Muscle layer of colon (tissue), 2 donors: ENCODE measurements at regions not wholly inside any gene's neighbourhood (a gene's known extent, or its start where the extent isn't known, plus 50 kb on each side); places are given as distances from the start of the nearest gene placed in this dataset.
A peak's percentile ranks its signal among the peaks of the same experiment; 100 is the strongest.

ENCODE experiments used
- H3K27ac ChIP-seq: one replicate; pipeline ENCODE4 v1.7.0; 2013; ENCODE audit warnings: low read depth, mild to moderate bottlenecking, low read length, moderate library complexity
- H3K27me3 ChIP-seq, 2 donors: one replicate each; pipeline ENCODE4 v1.7.0; 2013; ENCODE audit warnings: low read length in 2 of 2, mild to moderate bottlenecking in 2 of 2; ENCODE audit not compliant: insufficient read depth in 2 of 2, control insufficient read depth in 1 of 2
- H3K36me3 ChIP-seq: one replicate; pipeline ENCODE4 v1.7.0; 2013; ENCODE audit warnings: mild to moderate bottlenecking, low read length; ENCODE audit not compliant: insufficient read depth
- H3K4me1 ChIP-seq: one replicate; pipeline ENCODE4 v1.7.0; 2013; ENCODE audit warnings: mild to moderate bottlenecking, low read length; ENCODE audit not compliant: insufficient read depth
- H3K4me3 ChIP-seq, 2 donors: one replicate each; pipeline ENCODE4 v1.7.0; 2013; ENCODE audit warnings: low read length in 2 of 2, low read depth in 1 of 2, mild to moderate bottlenecking in 1 of 2, moderate library complexity in 1 of 2
- H3K9ac ChIP-seq: one replicate; pipeline ENCODE4 v1.7.0; 2013; ENCODE audit warnings: low read length
- H3K9me3 ChIP-seq: one replicate; pipeline ENCODE4 v1.7.0; 2013; ENCODE audit warnings: mild to moderate bottlenecking, low read length
- donor health status: abdominal sarcoma.
- donor health status: Adenocarcinoma of cecum.

DNA sequence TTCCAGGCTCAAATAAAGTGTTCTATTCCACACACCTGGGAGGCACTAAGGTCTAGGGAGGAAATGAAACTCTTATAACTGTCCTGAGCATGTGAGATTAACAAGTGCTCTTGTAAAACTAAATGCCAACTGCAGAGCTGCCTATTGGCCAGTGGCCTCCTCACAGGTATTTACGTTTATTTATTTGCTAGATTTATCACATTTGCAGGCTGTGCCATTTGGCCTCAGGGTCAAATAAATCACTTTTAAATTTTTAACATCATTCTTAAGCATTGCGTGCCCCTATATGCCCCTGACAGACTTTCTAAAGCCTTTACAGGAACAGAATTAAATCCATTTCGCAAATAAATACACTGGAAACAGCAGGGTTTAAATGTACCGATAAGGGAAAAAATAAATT is 381.8 kb upstream of the NFE2L3 start:
- Histone ChIP-seq H3K27ac (peak overlapping the region; percentile 42), H3K36me3 (no peaks in the 10 kb centered on the region), H3K9me3 (no peaks in the 10 kb centered on the region), H3K9ac (no peak overlapping the region), H3K27me3 (no peaks in the 10 kb centered on the region), H3K4me3 (no peak overlapping the region), H3K4me1 (peaks cover 6% of the 10 kb centered on the region)

DNA sequence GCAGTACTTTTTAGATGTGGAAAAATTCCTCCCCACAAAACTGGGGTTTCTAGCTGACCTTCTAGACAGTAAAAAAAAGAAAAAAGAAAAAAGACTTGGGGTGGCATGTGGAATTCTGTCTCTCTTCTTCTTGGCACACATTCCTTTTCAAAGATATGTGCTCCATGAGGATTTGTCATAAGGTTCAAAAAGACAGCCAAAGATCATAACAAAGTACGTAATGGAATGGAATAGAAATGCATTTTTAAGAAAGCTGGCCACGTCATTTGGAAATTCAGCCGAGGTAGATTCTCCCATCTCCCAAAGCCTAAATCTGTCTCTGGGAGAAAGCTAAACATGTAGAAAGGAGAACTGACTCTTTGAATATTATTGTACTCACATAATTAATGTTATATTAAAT is 381.3 kb upstream of the NFE2L3 start:
- peak overlapping the region; percentile 42 for H3K27ac ChIP-seq

DNA sequence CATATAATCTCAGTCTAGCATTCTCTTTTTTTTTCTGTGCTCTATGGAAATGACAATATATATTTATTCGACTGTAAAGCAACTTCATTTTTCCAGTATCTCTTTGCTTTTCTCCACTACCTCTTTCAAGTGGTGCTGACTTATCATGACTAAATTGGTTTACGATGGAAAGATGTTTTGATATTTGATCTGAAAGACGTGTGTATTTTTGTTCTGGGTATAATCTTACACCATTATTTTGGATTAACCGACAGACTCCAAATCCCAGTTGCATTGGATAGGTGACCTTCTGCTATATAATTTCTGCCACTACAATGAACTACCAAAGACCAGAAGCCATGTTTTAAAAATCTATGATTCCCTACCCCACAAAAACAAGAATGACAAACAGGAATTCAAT is 380.5 kb upstream of the NFE2L3 start:
- Histone ChIP-seq H3K4me1 (peaks cover 14% of the 10 kb centered on the region), H3K27me3 (no peaks in the 10 kb centered on the region), H3K27ac (no peak overlapping the region), H3K9ac (no peak overlapping the region), H3K9me3 (no peaks in the 10 kb centered on the region), H3K4me3 (no peak overlapping the region), H3K36me3 (no peaks in the 10 kb centered on the region)

More for the DNA sequence above, 381.3 kb upstream of the NFE2L3 start:
- H3K4me3 ChIP-seq: no peak overlapping the region
- H3K36me3 ChIP-seq: no peaks in the 10 kb centered on the region
- H3K27me3 ChIP-seq: no peaks in the 10 kb centered on the region
- H3K9ac ChIP-seq: no peak overlapping the region
- H3K9me3 ChIP-seq: no peaks in the 10 kb centered on the region
- peaks cover 6% of the 10 kb centered on the region for H3K4me1 ChIP-seq

DNA sequence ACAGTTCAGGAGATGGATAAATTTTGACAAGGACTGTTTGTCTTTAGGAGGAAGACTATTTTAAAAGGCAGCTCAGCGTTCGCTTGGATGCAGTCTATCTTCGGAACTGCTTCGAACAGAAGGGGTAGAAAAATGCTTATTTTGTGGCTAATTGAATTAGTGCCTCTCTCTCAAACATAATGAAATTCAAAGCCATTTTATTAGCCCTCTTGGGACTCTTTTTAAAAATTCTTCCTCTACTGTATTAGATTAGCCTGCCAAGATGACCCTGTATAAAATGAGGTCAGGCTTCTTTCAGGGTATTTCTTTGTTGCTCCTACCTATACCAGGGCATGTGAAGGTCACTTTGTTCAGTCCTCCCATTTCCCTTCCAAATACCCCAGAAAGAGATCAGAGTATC is 379.2 kb upstream of the NFE2L3 start:
- Histone ChIP-seq H3K27ac (no peak overlapping the region), H3K4me1 (peaks cover 21% of the 10 kb centered on the region), H3K9me3 (no peaks in the 10 kb centered on the region), H3K27me3 (no peaks in the 10 kb centered on the region), H3K36me3 (no peaks in the 10 kb centered on the region), H3K4me3 (no peak overlapping the region), H3K9ac (no peak overlapping the region)

DNA sequence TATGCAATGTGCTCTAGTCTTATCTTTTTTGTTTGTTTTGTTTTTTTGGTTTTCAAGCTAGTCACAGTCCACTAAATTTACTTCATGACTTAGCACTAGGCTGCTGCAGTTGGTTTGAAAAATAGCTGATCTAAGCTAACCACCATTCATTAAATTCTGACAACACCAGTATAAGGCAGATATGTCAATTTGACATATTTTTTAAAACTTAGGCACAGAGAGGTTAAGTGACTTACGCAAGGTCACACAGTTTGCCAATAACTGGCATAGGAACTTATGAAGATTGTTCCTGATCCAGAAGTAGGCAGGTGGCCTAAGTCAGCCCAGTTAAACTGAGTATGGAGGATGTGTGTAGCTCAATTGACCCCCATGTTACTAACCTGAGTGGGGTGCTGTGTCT is 377.3 kb upstream of the NFE2L3 start:
- Histone ChIP-seq H3K4me1 (peaks cover 21% of the 10 kb centered on the region), H3K36me3 (no peaks in the 10 kb centered on the region), H3K9ac (no peak overlapping the region), H3K27ac (no peak overlapping the region), H3K27me3 (no peaks in the 10 kb centered on the region), H3K9me3 (no peaks in the 10 kb centered on the region), H3K4me3 (no peak overlapping the region)

DNA sequence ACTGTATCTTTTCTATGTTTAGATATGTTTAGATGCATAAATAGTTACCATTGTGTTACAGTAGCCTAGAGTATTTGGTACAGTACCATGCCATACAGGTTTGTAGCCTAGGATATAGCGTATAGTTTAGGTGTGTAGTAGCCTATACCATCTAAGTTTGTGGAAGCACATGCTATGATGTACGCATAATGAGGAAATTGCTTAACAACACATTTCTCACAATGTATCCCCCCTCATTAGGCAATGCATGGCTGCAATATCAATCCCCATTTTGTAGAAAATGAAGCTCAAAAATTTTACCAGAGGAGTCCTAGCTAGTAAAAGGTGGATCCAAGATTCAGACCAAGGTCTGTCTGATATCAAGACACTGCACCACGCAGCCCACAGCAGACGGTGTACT is 376.4 kb upstream of the NFE2L3 start:
- no peaks in the 10 kb centered on the region for H3K9me3 ChIP-seq
- no peaks in the 10 kb centered on the region for H3K27me3 ChIP-seq
- H3K4me1 ChIP-seq: peaks cover 15% of the 10 kb centered on the region
- H3K27ac ChIP-seq: no peak overlapping the region
- no peak overlapping the region for H3K4me3 ChIP-seq
- H3K36me3 ChIP-seq: no peaks in the 10 kb centered on the region
- no peak overlapping the region for H3K9ac ChIP-seq

DNA sequence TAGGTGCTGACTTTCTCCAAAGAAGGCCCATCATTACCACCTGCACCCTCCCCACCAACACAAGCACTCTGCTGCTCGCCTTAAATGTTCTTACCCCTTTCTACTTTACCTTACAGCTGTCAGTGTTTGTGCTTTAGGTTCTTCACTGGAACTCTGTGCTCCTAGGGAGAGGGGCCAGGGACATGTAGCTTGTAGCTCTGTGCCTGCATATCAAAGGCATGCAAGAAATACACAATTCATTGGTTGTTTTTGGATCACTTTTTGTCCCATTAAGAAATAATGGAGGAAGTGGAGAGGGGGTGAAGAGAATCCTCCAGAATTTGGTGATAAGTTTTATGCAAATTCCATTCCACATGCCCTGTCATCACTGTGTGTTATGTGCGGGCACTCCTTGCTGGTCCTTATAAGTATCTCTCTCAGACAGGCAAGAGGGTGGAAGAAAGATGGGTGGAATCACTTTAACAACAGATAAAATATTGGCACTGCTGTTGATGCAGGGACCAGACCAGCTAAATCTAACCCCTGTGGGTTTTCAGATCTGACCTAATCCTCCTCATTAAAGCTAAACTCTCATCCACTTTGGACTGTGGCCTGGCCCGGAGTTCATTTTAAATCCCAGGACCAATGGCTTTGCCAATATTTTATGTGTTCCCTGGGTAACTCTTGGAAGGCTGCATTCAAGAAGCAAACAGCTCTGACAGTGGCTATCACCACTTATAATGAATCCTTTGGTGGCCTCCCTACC is 375.8 kb upstream of the NFE2L3 start:
- Histone ChIP-seq H3K9ac (no peak overlapping the region), H3K4me3 (no peak overlapping the region), H3K36me3 (no peaks in the 10 kb centered on the region), H3K4me1 (peaks cover 15% of the 10 kb centered on the region), H3K27me3 (no peaks in the 10 kb centered on the region), H3K9me3 (no peaks in the 10 kb centered on the region), H3K27ac (no peak overlapping the region)

DNA sequence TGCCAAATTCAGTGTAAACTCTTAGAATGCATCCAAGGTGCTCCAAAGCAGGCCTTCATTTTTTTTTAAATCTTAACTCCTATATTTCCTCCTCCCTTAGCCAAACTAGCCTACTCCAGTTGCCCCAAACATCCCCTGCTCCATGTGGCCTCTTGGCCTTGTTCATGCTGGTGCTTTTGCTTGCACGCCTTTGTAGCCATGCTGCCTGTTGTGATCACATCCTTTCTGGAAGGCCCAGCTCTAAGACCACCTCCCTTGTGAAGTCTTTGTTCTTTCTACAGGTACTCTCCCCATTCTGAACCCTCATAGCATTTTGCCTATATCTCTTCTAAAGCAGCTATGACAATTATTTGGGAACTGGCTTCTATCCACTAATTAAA is 375.3 kb upstream of the NFE2L3 start:
- Histone ChIP-seq H3K4me1 (peaks cover 15% of the 10 kb centered on the region), H3K36me3 (no peaks in the 10 kb centered on the region), H3K9me3 (no peaks in the 10 kb centered on the region), H3K27ac (no peak overlapping the region), H3K27me3 (no peaks in the 10 kb centered on the region), H3K4me3 (no peak overlapping the region), H3K9ac (no peak overlapping the region)

DNA sequence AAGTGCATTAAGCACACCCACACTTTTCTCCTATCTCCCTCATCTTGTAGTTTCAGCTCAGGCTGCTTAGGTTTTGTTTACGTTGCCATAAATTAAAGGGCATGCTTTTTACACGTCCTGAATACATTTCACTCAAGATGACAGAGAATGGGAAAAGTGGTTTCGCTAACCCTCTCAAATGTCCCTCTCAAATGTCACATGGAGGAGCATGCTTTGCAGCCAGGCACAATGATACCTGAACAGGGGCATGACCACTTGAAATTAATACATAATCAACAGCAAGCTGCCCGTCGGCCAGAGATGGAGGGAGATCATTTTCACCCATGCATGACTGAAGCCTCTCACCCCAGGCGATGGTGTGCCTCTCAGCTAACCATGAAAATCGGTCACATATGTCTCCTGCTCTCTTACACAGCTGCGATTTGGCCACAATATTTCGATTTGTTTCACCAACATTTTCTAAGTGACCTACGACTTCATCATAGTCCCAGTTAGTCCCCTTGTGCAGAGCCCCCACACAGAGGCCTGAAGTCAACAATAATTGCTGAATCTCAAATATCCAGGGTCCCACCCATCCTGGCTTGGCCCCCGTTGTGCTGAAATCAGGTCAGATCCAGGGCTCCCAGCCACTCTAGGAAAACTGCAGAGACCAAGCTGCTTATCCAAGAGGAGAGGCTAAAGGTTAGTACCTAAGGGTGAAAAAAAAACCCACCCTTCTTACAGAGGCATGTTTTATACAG is 373.9 kb upstream of the NFE2L3 start:
- H3K27me3 ChIP-seq: no peaks in the 10 kb centered on the region
- no peak overlapping the region for H3K27ac ChIP-seq
- peaks cover 15% of the 10 kb centered on the region for H3K4me1 ChIP-seq
- no peak overlapping the region for H3K4me3 ChIP-seq
- no peaks in the 10 kb centered on the region for H3K9me3 ChIP-seq
- H3K9ac ChIP-seq: no peak overlapping the region
- no peaks in the 10 kb centered on the region for H3K36me3 ChIP-seq

DNA sequence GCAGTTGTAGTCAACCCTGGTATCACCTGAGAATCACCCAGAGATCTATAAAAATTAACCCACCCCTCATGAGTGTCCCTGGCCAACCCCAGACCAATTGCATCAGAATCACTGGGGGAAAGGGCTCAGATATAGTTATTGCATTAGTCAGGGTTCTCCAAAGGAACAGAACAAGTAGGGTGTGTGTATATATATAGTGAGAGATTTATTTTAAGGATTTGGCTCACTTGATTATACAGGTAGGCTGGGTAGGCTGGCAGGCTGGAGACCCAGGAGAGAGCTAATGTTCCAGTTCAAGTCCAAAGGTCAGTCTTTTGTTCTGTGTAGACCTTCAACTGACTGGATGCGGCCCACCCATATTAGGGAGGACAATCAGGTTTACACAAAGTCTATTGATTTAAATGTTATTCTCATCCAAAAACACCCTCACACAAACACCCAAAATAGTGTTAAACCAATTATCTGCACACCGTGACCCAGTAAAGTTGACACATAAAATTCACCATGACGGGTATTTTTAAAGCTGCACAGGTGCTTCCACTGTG is 372.9 kb upstream of the NFE2L3 start:
- no peak overlapping the region for H3K4me3 ChIP-seq
- H3K9me3 ChIP-seq: no peaks in the 10 kb centered on the region
- no peaks in the 10 kb centered on the region for H3K36me3 ChIP-seq
- peaks cover 15% of the 10 kb centered on the region for H3K4me1 ChIP-seq
- no peak overlapping the region for H3K27ac ChIP-seq
- H3K9ac ChIP-seq: no peak overlapping the region
- H3K27me3 ChIP-seq: no peaks in the 10 kb centered on the region

DNA sequence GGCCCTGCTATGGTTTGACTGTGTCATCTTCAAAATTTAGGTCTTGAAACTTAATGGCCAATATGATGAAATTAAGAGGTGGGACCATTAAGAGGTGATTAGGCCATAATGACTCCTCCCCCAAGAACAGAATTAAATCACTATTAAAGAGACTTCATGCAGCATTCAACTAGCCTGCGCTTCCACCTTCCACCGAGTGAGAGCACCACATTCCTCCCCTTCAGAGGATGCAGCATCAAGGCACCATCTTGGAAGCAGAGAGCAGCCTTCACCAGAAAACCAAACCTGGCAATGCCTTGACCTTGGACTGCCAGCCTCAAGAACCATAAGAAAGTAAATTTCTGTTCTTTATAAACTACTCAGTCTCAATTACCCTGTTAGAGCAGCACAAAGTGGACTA is 371.1 kb upstream of the NFE2L3 start:
- H3K36me3 ChIP-seq: no peaks in the 10 kb centered on the region
- no peaks in the 10 kb centered on the region for H3K9me3 ChIP-seq
- no peak overlapping the region for H3K4me3 ChIP-seq
- H3K27me3 ChIP-seq: no peaks in the 10 kb centered on the region
- H3K4me1 ChIP-seq: peaks cover 13% of the 10 kb centered on the region
- H3K27ac ChIP-seq: no peak overlapping the region
- H3K9ac ChIP-seq: no peak overlapping the region
